ENCODE measurements at regions not wholly inside any gene's neighbourhood (a gene's known extent, or its start where the extent isn't known, plus 50 kb on each side); places are given as distances from the start of the nearest gene placed in this dataset.

DNA sequence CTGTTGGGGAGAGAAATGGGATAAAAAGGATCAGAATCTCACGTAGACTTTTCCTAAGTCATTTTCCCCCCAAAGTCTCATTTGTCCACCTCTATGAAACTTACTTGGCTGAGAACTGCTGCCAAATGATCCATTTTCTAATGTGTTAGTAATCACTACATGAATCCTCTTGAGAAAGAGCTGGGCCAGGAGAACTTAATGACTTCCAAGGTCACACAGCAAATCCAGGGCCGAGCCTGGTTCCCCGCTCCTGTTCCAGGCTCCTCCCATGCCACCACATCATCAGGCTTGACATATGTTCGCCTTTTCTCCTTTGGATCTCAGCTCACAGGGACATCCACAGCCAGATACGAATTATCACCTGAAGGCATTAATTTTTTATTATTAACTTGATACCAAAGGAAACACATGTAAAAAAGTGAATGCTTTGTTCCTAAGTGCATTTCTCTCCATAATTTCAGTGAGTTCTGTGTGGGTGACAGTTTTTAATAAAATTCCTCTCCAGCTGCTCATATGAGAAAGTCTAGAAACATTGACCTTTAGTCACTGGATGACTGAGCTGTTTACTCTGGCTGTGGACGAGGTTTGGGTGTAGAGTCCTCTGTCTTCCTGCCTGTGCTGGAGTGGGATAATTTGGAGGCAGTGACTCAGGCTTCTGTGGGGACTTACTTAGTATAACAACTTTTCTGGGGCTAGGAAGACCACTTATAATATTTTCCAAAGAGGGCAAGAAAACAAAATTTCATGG is 276.3 kb downstream of the PAX1 start (continued):
- no peak for TF ChIP-seq MYNN (CRISPR knock-in tag; IDR thresholded peaks at IDR 0.05; ENCODE audit: low read depth)
- TF ChIP-seq, protein P1, sequence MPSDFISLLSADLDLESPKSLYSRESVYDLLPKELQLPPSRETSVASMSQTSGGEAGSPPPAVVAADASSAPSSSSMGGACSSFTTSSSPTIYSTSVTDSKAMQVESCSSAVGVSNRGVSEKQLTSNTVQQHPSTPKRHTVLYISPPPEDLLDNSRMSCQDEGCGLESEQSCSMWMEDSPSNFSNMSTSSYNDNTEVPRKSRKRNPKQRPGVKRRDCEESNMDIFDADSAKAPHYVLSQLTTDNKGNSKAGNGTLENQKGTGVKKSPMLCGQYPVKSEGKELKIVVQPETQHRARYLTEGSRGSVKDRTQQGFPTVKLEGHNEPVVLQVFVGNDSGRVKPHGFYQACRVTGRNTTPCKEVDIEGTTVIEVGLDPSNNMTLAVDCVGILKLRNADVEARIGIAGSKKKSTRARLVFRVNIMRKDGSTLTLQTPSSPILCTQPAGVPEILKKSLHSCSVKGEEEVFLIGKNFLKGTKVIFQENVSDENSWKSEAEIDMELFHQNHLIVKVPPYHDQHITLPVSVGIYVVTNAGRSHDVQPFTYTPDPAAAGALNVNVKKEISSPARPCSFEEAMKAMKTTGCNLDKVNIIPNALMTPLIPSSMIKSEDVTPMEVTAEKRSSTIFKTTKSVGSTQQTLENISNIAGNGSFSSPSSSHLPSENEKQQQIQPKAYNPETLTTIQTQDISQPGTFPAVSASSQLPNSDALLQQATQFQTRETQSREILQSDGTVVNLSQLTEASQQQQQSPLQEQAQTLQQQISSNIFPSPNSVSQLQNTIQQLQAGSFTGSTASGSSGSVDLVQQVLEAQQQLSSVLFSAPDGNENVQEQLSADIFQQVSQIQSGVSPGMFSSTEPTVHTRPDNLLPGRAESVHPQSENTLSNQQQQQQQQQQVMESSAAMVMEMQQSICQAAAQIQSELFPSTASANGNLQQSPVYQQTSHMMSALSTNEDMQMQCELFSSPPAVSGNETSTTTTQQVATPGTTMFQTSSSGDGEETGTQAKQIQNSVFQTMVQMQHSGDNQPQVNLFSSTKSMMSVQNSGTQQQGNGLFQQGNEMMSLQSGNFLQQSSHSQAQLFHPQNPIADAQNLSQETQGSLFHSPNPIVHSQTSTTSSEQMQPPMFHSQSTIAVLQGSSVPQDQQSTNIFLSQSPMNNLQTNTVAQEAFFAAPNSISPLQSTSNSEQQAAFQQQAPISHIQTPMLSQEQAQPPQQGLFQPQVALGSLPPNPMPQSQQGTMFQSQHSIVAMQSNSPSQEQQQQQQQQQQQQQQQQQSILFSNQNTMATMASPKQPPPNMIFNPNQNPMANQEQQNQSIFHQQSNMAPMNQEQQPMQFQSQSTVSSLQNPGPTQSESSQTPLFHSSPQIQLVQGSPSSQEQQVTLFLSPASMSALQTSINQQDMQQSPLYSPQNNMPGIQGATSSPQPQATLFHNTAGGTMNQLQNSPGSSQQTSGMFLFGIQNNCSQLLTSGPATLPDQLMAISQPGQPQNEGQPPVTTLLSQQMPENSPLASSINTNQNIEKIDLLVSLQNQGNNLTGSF (CRISPR knock-in tag; IDR thresholded peaks at IDR 0.05): no peak
- no peak for TF ChIP-seq STAT5B (CRISPR knock-in tag; IDR thresholded peaks at IDR 0.05)
- TF ChIP-seq, protein P2, sequence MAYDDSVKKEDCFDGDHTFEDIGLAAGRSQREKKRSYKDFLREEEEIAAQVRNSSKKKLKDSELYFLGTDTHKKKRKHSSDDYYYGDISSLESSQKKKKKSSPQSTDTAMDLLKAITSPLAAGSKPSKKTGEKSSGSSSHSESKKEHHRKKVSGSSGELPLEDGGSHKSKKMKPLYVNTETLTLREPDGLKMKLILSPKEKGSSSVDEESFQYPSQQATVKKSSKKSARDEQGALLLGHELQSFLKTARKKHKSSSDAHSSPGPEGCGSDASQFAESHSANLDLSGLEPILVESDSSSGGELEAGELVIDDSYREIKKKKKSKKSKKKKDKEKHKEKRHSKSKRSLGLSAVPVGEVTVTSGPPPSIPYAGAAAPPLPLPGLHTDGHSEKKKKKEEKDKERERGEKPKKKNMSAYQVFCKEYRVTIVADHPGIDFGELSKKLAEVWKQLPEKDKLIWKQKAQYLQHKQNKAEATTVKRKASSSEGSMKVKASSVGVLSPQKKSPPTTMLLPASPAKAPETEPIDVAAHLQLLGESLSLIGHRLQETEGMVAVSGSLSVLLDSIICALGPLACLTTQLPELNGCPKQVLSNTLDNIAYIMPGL (CRISPR knock-in tag; IDR thresholded peaks at IDR 0.05; ENCODE audit: borderline replicate concordance in 1 of 2, low read depth in 1 of 2): no peak
- TF ChIP-seq, protein P3, sequence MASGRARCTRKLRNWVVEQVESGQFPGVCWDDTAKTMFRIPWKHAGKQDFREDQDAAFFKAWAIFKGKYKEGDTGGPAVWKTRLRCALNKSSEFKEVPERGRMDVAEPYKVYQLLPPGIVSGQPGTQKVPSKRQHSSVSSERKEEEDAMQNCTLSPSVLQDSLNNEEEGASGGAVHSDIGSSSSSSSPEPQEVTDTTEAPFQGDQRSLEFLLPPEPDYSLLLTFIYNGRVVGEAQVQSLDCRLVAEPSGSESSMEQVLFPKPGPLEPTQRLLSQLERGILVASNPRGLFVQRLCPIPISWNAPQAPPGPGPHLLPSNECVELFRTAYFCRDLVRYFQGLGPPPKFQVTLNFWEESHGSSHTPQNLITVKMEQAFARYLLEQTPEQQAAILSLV (CRISPR knock-in tag; IDR thresholded peaks at IDR 0.05; ENCODE audit: borderline replicate concordance): no peak
- TF ChIP-seq ZBTB20 (CRISPR knock-in tag; IDR thresholded peaks at IDR 0.05; ENCODE audit: borderline replicate concordance, low read depth): no peak
- TF ChIP-seq, protein P4, sequence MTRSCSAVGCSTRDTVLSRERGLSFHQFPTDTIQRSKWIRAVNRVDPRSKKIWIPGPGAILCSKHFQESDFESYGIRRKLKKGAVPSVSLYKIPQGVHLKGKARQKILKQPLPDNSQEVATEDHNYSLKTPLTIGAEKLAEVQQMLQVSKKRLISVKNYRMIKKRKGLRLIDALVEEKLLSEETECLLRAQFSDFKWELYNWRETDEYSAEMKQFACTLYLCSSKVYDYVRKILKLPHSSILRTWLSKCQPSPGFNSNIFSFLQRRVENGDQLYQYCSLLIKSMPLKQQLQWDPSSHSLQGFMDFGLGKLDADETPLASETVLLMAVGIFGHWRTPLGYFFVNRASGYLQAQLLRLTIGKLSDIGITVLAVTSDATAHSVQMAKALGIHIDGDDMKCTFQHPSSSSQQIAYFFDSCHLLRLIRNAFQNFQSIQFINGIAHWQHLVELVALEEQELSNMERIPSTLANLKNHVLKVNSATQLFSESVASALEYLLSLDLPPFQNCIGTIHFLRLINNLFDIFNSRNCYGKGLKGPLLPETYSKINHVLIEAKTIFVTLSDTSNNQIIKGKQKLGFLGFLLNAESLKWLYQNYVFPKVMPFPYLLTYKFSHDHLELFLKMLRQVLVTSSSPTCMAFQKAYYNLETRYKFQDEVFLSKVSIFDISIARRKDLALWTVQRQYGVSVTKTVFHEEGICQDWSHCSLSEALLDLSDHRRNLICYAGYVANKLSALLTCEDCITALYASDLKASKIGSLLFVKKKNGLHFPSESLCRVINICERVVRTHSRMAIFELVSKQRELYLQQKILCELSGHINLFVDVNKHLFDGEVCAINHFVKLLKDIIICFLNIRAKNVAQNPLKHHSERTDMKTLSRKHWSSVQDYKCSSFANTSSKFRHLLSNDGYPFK (CRISPR knock-in tag; IDR thresholded peaks at IDR 0.05; ENCODE audit: borderline replicate concordance): no peak
- no peak for TF ChIP-seq ZNF713 (CRISPR knock-in tag; IDR thresholded peaks at IDR 0.05)
- no peak for TF ChIP-seq ZNF780A (CRISPR knock-in tag; IDR thresholded peaks at IDR 0.05)
- TF ChIP-seq ZNF20 (CRISPR knock-in tag; IDR thresholded peaks at IDR 0.05): no peak
- TF ChIP-seq KLF6 (CRISPR knock-in tag; IDR thresholded peaks at IDR 0.05): no peak
- TF ChIP-seq NCOA2 (CRISPR knock-in tag; IDR thresholded peaks at IDR 0.05): no peak
- TF ChIP-seq, protein P5, sequence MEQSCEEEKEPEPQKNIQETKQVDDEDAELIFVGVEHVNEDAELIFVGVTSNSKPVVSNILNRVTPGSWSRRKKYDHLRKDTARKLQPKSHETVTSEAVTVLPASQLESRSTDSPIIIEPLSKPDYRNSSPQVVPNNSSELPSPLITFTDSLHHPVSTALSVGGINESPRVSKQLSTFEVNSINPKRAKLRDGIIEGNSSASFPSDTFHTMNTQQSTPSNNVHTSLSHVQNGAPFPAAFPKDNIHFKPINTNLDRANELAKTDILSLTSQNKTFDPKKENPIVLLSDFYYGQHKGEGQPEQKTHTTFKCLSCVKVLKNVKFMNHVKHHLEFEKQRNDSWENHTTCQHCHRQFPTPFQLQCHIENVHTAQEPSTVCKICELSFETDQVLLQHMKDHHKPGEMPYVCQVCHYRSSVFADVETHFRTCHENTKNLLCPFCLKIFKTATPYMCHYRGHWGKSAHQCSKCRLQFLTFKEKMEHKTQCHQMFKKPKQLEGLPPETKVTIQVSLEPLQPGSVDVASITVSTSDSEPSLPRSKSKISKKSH (CRISPR knock-in tag; IDR thresholded peaks at IDR 0.05; ENCODE audit: borderline replicate concordance): no peak
- no peak for TF ChIP-seq SCMH1 (CRISPR knock-in tag; IDR thresholded peaks at IDR 0.05; ENCODE audit: borderline replicate concordance)
- 0 out of 2 replicates have a peak, but pooled peaks have one; percentile 56 for TF ChIP-seq NR2F6 (IDR thresholded peaks at IDR 0.05)
- TF ChIP-seq NR2F6 (CRISPR knock-in tag; IDR thresholded peaks at IDR 0.05): 0 out of 2 replicates have a peak, but pooled peaks have one; percentile 15

All from HepG2 (cell line).